Caki2 (cell line): ENCODE measurements at regions not wholly inside any gene's neighbourhood (a gene's known extent, or its start where the extent isn't known, plus 50 kb on each side); places are given as distances from the start of the nearest gene placed in this dataset.

Source experiments
- DNase-seq: peaks from one replicate; pipeline ENCODE4 v3.0.0-alpha.2; 2015; ENCODE audit warnings: low read depth
- in situ Hi-C: cut with HindIII; loops from 2 replicates; pipeline ENCODE4 v1.10.0; 2016; ENCODE audit warnings: low sequenced_read_pairs, low pct_unique_long_range_greater_than_20kb, mixed read lengths

DNA sequence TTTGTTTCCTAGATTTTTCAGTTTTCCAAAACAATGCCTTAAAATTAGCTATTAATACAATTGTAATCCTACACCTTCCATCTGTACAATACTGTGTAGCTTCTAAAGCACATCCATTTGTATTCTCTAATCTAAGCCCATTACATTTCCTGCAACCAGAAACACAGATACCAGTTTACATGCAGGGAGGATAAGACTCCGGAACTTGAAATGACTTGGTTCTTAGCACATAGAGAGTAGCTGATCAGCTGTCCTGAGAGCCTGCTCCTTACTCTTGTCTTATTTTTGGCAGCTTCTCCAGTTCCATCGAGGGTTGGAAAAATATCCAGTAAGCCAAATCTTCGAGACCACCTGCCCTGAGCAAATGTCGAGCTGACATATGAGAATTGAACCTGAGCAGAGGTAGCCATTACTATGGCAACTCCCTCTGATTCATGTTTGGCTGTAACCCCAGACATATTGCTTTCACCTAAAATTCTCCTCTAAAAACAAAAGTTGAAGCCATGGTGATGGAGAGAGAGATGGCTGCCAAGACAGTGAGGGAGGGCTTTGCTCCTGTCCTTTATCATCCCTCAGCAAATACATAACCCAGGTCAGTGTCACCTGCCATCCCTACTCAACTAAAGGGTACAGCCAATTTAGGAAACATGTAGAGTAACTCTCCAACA lies 542.8 kb downstream of the IRS1 start:
- in situ Hi-C loops: no loop called here

DNA sequence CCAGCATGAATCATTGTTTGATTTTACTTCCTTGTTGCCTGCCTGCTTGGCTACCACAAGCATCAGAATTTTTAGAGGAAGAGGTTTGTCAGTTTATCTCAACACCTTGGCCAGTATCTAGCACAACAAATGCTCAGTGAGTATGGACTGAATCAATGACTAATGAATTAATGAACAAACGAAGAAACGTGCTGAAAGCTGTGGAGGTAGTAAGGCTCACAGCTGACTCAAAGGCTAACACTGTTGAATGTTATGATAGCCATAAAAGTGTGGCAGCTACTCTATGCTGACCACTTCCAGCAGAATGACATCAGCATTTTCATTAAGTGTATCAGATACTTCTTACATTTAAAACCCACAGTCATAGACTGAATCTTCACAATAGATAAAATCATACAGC lies 543.4 kb downstream of the IRS1 start:
- peak; percentile 82 for DNase-seq
- in situ Hi-C loops: no loop called here

More for the DNA sequence above, 542.8 kb downstream of the IRS1 start:
- DNase-seq: peak; percentile 16

DNA sequence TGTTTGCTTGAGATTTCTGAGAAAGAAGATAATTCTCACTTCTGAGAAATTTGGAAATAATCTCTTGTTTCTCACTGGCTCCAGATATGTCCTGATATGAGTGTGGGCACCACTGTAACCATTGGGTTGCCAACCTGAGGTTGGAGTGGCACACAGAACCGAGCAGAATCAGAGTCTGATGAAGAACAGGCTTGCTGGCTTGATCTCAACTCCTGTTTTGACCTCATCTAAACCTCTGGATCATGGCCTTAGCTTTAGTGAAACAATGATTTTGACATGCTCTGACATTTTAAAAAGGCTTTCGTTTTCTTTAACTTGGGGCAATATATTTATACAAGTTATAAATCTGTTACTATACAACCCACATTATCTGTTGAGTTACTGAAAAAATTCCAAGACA lies 548.0 kb downstream of the IRS1 start:
- DNase-seq: no peak

DNA sequence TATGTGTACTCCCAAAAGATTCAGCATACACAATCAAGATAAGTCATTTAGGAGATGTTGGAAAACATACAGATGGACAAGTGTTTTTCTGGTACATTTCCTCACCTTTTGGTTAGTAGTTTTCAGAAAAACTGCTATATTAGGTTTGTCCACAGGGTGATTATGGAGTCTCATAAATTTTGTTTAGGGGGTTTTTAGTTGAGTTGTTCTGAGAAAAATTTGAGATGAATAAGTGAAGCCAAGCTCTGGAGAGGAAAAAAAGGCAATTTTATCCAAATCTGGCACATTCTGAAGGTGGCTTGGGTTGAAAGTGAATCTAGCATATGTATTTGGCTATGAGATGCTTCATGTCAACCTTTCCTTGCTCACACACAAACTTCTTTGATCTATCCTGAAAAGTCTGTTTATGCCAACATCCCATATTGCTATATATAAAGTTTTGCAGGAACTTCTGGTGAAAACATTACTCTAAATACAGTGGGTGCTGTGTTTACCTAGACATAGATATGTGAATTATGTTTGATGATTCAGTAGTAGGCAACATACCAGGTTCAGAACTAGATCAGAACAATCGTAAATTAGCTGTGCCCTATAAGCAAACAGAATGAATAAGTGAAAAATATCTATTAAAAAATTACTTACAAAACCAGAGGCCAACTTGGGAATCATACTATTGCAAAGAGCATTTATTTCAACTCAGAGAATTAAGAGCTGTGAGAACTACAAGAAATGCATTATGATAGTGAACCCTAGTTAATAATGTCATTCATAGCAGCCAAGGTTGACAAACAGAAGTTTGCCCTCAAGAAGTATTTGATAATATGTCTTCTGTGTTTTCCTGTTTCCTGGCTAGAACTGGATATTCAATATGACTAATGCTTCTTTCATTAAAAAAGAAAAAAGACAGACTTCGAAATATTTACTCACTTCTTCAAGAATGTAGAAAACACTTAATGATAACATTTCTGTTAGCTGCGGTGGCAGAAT lies 552.0 kb downstream of the IRS1 start:
- no peak for DNase-seq

More for the DNA sequence above, 548.0 kb downstream of the IRS1 start:
- in situ Hi-C loops: no loop called here

DNA sequence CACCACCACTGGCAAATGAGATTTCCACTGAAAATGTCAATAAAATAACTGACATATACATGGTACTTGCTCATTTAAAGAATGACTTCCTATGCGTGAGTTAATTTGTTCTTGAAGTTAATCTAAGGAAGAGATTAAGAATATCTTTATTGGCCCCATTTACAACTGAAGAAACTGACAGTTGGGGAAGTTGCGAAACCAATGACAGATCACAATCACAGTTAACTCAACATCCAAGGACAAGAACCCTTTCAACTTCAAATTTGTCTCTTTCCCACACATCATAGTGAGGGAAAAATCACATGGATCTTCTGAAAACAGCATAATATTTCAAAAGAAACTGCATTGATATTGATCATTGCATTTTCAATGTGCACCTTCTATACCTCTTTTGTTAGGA lies 565.4 kb downstream of the IRS1 start:
- no peak for DNase-seq
- in situ Hi-C loops: no loop called here

More for the DNA sequence above, 552.0 kb downstream of the IRS1 start:
- in situ Hi-C loops: no loop called here

DNA sequence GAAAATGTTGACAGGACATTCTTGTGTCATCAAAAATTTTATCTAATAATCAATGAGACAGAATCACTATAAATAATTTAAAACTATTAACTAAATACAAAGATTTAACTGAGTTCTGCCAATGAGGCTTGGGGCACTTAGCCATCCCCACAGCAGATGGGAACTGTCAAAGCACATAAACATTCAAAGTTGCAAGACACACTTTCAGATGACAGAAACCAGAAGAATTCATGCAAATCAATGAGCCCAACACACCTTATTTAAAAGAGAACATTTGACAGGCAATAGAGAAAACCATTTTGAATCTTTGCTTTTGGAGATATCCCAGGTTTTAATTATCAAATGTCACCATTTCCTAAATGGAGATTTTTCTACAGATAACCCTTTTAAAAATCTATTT lies 566.2 kb downstream of the IRS1 start:
- no peak for DNase-seq
- in situ Hi-C loops: no loop called here

DNA sequence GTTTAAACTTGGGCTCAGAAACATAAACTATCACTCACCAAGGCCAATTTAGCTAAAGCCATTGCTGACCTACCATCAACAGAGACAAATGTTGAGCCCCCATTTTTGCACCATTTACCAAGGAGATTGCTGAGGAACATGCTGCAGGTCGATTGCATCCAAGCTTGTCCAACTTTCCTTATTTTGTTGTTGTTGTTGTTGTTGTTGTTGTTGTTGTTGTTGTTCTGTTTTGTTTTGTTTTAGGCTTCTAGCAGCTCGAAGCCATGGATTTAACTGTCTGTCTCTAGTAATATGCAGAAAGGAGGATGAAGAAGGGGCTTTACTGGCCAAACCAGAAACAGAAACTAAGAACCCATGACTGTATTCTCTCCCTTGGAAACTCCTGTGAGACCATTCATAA lies 571.5 kb downstream of the IRS1 start:
- no peak for DNase-seq
- in situ Hi-C loops: no loop called here

DNA sequence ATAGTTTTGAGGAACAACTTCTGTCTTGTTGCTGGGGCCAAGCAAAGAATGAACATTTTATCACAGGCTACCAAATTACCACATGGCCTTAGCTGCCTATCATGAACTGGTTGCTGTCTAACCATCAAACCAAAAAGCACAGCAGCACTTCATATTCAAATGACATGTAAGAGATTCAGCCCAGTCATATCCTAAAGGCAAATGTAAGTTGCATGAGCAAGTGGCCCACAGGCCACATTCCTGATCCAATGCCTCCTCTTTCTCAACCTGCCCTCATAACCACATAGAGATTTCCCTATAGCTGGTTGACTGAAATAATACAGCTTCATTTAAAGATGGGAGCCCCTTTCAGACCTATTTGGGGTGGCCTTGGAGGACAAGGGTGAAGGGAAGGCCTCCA lies 572.3 kb downstream of the IRS1 start:
- in situ Hi-C loops: no loop called here
- DNase-seq: no peak

DNA sequence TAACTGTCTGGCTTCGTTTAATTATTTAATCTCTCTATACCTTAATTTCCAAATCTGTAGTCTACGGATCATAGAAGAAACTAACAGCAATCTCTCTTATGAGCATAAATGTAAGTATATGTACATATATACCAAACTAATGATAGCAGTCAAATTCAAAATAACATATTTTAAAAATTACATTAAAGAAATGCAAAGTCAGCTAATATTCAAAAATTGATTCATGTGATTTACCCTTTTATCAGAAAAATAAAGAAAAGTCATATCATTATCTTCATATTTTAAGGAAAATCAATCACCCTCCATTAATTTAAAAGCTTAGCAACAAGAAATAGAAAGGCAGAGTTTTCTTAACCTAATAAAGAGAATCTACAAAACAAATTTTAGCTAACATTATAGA lies 575.9 kb downstream of the IRS1 start:
- in situ Hi-C loops: no loop called here

DNA sequence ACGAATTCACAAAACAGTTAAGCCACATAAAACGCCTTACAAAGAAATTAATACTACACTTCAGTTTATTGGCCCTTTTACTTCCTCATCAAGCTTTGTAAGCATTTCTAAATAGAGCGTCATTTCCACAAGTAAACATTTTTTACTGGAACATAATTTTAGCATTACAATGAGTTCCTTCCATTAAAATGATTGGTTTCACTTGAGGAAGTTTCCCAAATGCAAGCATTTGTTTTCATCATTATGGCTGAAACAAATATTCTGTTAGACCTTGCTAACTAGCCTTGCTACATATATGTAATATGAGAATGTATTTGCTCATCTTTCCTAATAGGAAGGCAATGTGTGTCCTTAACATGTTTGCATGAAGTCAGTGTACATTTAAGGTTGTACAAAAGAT lies 579.1 kb downstream of the IRS1 start:
- DNase-seq: no peak
- in situ Hi-C loops: no loop called here

More for the DNA sequence above, 575.9 kb downstream of the IRS1 start:
- no peak for DNase-seq

DNA sequence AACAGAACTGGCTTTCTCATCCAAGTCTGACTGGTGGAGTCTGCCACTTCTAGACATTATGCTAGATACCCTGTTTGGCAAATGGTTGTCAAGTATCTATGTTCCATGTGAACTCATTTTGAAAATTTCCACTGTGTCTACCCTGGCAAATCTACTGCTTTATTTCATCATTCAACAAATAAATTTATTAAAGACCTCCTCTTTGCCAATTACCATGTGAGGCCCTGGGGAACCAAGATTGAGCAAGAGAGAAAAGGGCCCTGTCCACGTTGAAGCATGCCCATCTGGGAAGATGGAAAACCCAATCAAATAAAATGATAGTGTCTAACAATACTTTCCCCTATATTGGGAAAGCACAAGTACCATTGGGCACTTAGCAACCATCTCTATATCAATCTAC lies 582.4 kb downstream of the IRS1 start:
- in situ Hi-C loops: no loop called here
- DNase-seq: no peak

DNA sequence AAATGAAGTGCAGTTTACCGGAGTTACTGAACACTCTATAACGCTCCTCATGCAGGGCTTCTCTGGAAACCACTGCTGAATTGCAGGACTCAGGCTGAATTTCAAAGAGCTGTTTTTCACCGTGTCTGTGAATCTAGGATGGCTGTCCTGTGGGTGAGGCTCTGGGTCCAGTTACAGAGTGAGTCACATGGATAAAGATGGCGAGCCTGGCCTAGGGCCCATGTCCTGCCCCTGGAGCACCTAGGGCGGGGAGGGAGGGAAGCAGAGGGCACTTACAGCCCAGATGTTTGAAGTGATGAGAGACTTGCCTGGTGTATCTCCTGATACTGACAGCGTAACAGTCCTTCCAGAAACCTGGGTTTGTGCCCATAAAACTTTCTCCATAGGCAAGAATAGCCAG lies 583.0 kb downstream of the IRS1 start:
- in situ Hi-C loops: no loop called here
- DNase-seq: no peak

DNA sequence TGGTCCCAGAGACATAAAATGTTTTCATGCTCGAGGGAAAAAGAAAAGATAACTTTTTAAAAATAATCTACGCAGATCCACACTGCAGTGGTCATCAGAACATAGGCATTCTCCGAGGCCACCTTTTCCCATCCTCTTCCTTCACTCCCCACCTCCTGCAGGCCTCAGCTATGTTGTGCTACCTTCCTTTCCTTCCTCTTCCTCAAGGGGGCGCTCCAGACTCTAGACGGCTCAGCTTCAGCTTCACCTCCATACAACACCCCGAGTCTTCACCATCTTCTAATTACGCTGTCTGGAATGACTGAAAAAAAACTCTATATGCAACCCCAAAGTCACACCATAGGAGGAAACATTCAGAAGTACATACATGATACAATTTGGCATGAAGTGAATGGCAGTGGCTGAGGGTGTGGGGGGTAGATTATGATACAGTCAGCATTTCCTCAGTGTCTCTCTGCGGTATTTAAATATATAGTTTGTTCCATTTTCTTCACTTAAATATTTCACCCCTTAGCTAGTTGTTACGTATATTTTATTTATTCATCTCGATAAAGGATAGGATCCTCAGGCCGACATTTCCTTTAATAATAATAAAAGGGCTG lies 583.6 kb downstream of the IRS1 start:
- peak; percentile 29 for DNase-seq
- in situ Hi-C loops: no loop called here

DNA sequence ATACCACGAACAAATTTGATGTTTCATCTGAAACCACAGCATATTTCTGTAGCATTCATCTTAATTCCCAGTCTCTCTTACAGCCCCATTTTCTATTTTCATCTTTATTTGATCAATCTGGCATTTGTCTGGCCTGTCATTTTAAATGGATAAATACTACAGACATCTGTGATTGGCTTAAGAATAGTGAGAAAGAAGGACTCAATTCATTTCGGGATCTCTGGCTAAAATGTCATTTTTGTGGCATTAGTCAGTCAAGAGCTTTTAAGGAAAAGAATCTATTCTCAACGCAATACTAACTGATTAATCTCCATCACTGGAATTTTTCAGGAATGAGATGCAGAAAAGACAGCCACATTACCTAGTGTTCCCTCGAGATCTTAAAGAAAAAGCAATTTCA lies 585.9 kb downstream of the IRS1 start:
- no peak for DNase-seq
- in situ Hi-C loops: no loop called here

DNA sequence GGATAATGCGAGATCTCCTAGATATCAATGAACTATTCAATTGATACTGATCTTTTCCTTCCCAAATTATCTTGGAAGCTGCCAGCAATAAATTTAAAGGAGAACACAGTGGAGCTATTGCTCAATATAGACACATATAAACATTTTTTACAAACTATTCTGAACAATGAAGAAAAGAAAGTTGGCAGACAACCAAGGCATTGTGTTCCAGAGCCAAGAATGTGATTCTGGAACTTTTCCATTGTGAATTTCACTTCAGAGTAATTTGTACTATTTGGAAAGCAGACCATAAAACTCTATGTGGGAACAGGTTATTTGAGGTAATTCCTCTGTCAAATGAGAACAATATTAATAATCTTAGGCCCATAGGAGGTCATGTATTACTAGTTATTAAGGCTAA lies 588.2 kb downstream of the IRS1 start:
- no peak for DNase-seq
- in situ Hi-C loops: no loop called here

DNA sequence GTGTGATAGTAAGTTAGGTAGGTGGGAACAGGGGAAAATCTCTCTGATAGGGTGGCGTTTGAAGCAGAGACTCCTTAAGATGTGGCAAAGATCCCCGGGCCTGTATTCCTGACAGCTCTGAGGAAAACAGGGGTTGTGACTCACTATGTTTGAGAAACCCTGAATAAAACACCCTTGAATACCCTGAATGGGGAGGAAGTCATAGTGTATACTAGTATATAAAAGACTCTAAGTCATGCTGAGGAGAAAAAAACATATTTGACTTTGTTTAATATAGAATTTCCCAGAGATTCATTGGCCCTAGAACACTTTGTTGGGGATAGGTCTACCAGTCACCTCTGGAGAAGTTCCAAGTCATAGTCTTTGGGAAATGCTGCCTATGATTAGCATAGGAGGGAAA lies 590.9 kb downstream of the IRS1 start:
- in situ Hi-C loops: no loop called here
- DNase-seq: no peak

DNA sequence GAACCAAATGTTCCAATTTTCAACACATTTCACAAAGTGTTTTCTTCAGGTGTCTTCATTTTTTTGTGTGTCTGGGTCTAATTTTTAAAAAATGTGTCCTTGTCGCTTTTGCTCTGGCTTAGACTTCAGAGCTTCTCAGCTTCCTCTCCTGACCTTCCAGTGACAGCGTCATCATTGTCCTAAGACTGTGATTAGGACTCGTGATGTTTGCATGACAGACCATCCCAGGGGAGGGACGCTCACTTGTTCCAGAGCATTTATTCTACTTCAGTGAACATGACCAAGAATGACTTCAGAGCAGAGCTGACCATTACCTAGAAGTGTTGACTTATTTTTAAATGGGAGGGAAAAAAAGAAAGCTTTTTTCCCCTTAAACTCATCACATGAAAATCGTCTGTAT lies 591.9 kb downstream of the IRS1 start:
- peak; percentile 23 for DNase-seq
- in situ Hi-C loops: no loop called here

DNA sequence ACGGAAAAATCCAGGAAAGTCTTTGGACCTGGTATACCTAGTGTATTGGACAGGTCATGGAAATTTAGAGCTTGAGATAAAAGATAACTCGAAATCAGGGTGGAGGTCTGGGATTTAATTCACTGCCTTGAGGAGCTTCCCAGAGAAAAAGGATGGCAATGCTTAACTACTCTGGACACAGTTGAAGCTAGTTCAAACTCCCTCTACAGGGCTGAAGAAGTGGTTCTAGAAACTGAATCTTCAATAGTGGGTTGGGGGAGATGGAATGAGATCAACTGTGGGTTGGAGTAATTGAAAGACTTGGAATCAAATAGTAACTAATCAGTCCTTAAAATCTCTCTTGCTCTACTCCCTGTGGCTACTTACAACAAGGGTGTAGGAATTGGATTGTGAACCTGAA lies 600.1 kb downstream of the IRS1 start:
- in situ Hi-C loops: no loop called here
- no peak for DNase-seq

DNA sequence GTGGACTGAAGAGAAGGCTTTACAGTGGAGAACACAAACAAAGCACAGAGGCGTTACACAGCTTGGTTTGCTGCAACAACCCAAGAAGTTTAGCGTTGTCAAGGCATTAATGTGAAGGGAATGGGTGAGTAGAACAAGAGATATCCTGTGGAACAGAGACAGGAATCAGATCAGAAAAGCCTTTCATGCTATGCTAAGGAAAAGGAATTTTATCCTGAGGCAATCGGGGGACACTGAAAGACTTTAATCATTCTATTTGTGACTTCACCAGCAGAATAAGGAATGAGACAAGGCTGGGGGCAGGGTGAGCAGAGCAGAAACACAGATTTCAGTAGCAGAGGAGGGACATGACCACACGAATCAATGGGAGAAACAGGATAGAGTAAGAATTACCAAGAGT lies 600.7 kb downstream of the IRS1 start:
- in situ Hi-C loops: no loop called here
- DNase-seq: no peak
